ENCODE measurements at regions not wholly inside any gene's neighbourhood (a gene's known extent, or its start where the extent isn't known, plus 50 kb on each side); places are given as distances from the start of the nearest gene placed in this dataset.

- DNase-seq (ENCODE audit: low spot score), result no peak
Observed at GRCh38 chr13:22653866-22654265, 526.9 kb upstream of the SGCG start.

GRCh38 chr13:22655106-22655852 is 525.5 kb upstream of the SGCG start:
- DNase-seq (ENCODE audit: low spot score), result no peak

GRCh38 chr13:22662771-22663170 is 518.0 kb upstream of the SGCG start:
- no peak for DNase-seq (ENCODE audit: low spot score)

GRCh38 chr13:22665506-22665905 is 515.3 kb upstream of the SGCG start:
- no peak for DNase-seq (ENCODE audit: low spot score)

GRCh38 chr13:22690756-22691155 is 490.0 kb upstream of the SGCG start:
- no peak for DNase-seq (ENCODE audit: low spot score)

GRCh38 chr13:22693691-22694090 is 487.1 kb upstream of the SGCG start:
- DNase-seq (ENCODE audit: low spot score), result no peak

GRCh38 chr13:22696433-22696832 is 484.3 kb upstream of the SGCG start:
- DNase-seq (ENCODE audit: low spot score), result no peak

- DNase-seq (ENCODE audit: low spot score), result no peak
Observed at GRCh38 chr13:22698467-22698866, 482.3 kb upstream of the SGCG start.

- DNase-seq (ENCODE audit: low spot score), result no peak
Observed at GRCh38 chr13:22700246-22700887, 480.4 kb upstream of the SGCG start.

GRCh38 chr13:22703601-22704209 is 477.1 kb upstream of the SGCG start:
- DNase-seq (ENCODE audit: low spot score), result peak; percentile 24

GRCh38 chr13:22707946-22708345 is 472.8 kb upstream of the SGCG start:
- DNase-seq (ENCODE audit: low spot score), result no peak

GRCh38 chr13:22717036-22717435 is 463.7 kb upstream of the SGCG start:
- DNase-seq (ENCODE audit: low spot score), result peak; percentile 81

GRCh38 chr13:22726726-22727125 is 454.1 kb upstream of the SGCG start:
- DNase-seq (ENCODE audit: low spot score), result no peak

- DNase-seq (ENCODE audit: low spot score), result no peak
Observed at GRCh38 chr13:22735011-22735995, 445.5 kb upstream of the SGCG start.

- DNase-seq (ENCODE audit: low spot score), result no peak
Observed at GRCh38 chr13:22736084-22736767, 444.6 kb upstream of the SGCG start.

- no peak for DNase-seq (ENCODE audit: low spot score)
Observed at GRCh38 chr13:22736768-22737092, 444.0 kb upstream of the SGCG start.

- DNase-seq (ENCODE audit: low spot score), result no peak
Observed at GRCh38 chr13:22738357-22738756, 442.4 kb upstream of the SGCG start.

- no peak for DNase-seq (ENCODE audit: low spot score)
Observed at GRCh38 chr13:22740264-22740663, 440.5 kb upstream of the SGCG start.

GRCh38 chr13:22744688-22745452 is 435.9 kb upstream of the SGCG start:
- peak; percentile 24 for DNase-seq (ENCODE audit: low spot score)

GRCh38 chr13:22748866-22749577 is 431.8 kb upstream of the SGCG start:
- no peak for DNase-seq (ENCODE audit: low spot score)

All from pons (tissue), 1 donor.